Stomach (tissue), 4 donors: ENCODE measurements at regions not wholly inside any gene's neighbourhood (a gene's known extent, or its start where the extent isn't known, plus 50 kb on each side); places are given as distances from the start of the nearest gene placed in this dataset.
"Not testable (repeated sequence)": the region's sequence is repeated elsewhere in the genome, so short reads cannot be mapped to it uniquely, and the experiment has no call there.

Experiments
- POLR2A ChIP-seq, 4 donors: fragments of 450-650 bp; IDR thresholded peaks; one replicate each; pipeline ENCODE4 v1.6.1; 2016; ENCODE audit warnings: antibody characterized with exemption in 4 of 4, control low read depth in 2 of 4, mild to moderate bottlenecking in 1 of 4, moderate library complexity in 1 of 4
- TF ChIP-seq, protein P1 (sequence below), 7 experiments: fragments of 450-650 bp in 4 of 7; fragments of 200-600 bp in 3 of 7; sonication (generic) in 3 of 7; IDR thresholded peaks; one replicate each; pipeline ENCODE4 v1.5.1; 2016 to 2019; ENCODE audit warnings: antibody characterized with exemption in 7 of 7, control low read depth in 2 of 7, mild to moderate bottlenecking in 1 of 7

DNA sequence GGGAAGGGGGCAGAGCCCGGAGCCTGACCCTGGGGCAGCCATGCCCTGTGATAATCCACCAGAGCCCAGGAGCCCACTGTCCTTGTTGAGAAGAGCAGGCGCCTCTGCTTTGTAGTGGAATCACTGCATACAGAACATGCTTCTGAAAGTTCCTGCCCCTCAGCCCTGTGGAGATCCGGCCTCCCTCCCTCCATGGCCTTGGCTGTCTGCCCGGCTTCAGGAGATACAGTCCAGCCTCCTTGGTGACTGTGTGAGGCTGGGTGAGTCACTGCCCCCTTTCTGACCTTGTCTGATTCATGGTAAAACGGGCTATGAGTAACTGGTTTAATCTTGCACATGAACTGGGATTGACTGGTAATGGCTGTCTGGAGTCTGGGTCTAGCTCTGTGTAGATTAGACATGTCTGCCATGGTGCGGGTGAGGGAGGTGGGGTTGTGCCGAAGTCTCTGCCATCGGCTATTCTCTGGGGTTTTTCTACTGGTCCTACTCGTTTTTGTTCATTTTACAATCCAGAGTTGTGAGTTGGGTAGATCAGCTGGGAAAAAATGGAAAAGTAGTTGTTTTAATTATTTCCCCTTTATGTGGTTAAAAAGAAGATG lies 141.2 kb downstream of the NPIPB11 start:
- TF ChIP-seq, protein P1, sequence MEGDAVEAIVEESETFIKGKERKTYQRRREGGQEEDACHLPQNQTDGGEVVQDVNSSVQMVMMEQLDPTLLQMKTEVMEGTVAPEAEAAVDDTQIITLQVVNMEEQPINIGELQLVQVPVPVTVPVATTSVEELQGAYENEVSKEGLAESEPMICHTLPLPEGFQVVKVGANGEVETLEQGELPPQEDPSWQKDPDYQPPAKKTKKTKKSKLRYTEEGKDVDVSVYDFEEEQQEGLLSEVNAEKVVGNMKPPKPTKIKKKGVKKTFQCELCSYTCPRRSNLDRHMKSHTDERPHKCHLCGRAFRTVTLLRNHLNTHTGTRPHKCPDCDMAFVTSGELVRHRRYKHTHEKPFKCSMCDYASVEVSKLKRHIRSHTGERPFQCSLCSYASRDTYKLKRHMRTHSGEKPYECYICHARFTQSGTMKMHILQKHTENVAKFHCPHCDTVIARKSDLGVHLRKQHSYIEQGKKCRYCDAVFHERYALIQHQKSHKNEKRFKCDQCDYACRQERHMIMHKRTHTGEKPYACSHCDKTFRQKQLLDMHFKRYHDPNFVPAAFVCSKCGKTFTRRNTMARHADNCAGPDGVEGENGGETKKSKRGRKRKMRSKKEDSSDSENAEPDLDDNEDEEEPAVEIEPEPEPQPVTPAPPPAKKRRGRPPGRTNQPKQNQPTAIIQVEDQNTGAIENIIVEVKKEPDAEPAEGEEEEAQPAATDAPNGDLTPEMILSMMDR (IDR thresholded peaks at IDR 0.05), result not testable (repeated sequence)
- TF ChIP-seq POLR2A (IDR thresholded peaks at IDR 0.05), result not testable (repeated sequence)
